NB4 (cell line): ENCODE measurements at regions not wholly inside any gene's neighbourhood (a gene's known extent, or its start where the extent isn't known, plus 50 kb on each side); places are given as distances from the start of the nearest gene placed in this dataset.

ENCODE experiments used
- DNase-seq: peaks from one replicate; pipeline ENCODE4 v3.0.0; 2010; ENCODE audit warnings: low read depth
- H3K4me3 ChIP-seq: one replicate; pipeline ENCODE4 v1.5.1; 2011; ENCODE audit warnings: mild to moderate bottlenecking, low read depth, low read length, moderate library complexity
- CTCF ChIP-seq: IDR thresholded peaks from one replicate; pipeline ENCODE4 v1.5.1; 2012; ENCODE audit warnings: low read depth, low read length
- MAX ChIP-seq: IDR thresholded peaks from 2 replicates; pipeline ENCODE4 v1.6.1; 2011; ENCODE audit warnings: low read depth, low read length
- MYC ChIP-seq: IDR thresholded peaks from 2 replicates; pipeline ENCODE4 v1.6.1; 2011; ENCODE audit warnings: low read depth, low read length
- POLR2A ChIP-seq: IDR thresholded peaks from 2 replicates; pipeline ENCODE4 v1.6.1; 2011; ENCODE audit warnings: mild to moderate bottlenecking; ENCODE audit not compliant: insufficient read length; ENCODE audit errors: extremely low read depth

- H3K4me3 ChIP-seq: no peak overlapping the region
- TF ChIP-seq CTCF: no peak
- no peak for DNase-seq
Measured at GRCh38 chr5:133825631-133826289, 142.7 kb downstream of the C5orf15 start.

GRCh38 chr5:133824661-133825254 is 143.7 kb downstream of the C5orf15 start:
- TF ChIP-seq MAX (no peak), CTCF (no peak), MYC (no peak), POLR2A (no peak)
- DNase-seq: no peak
- H3K4me3 ChIP-seq: no peak overlapping the region

- DNase-seq: no peak
- H3K4me3 ChIP-seq: no peak overlapping the region
- TF ChIP-seq MYC: no peak
Measured at GRCh38 chr5:133821889-133822288, 146.5 kb downstream of the C5orf15 start.

GRCh38 chr5:133821311-133821741 is 147.1 kb downstream of the C5orf15 start:
- H3K4me3 ChIP-seq: no peak overlapping the region
- no peak for DNase-seq
- no peak for TF ChIP-seq MAX

- no peak for DNase-seq
- no peak overlapping the region for H3K4me3 ChIP-seq
- TF ChIP-seq POLR2A (no peak), CTCF (no peak), MYC (no peak), MAX (no peak)
Measured at GRCh38 chr5:133820507-133820906, 147.9 kb downstream of the C5orf15 start.

GRCh38 chr5:133819977-133820471 is 148.4 kb downstream of the C5orf15 start:
- DNase-seq: no peak

More at GRCh38 chr5:133819977-133820471, 148.4 kb downstream of the C5orf15 start:
- no peak for TF ChIP-seq MYC
- TF ChIP-seq CTCF: no peak
- TF ChIP-seq MAX: no peak
- no peak for TF ChIP-seq POLR2A
- no peak overlapping the region for H3K4me3 ChIP-seq
